Tibial artery (tissue), 4 donors: ENCODE measurements at regions not wholly inside any gene's neighbourhood (a gene's known extent, or its start where the extent isn't known, plus 50 kb on each side); places are given as distances from the start of the nearest gene placed in this dataset.

Source experiments
- DNase-seq, 2 donors: peaks; one replicate each; pipeline ENCODE4 v3.0.0-alpha.2; 2019
- H3K27ac ChIP-seq, 2 donors: fragments of 200-600 bp; sonication (generic) in 1 of 2; 1 replicate in 1 of 2; 2 replicates in 1 of 2; pipeline ENCODE4 v1.5.1; 2018 to 2019; ENCODE audit warnings: mild to moderate bottlenecking in 1 of 2
- H3K27me3 ChIP-seq, 2 donors: fragments of 200-600 bp; sonication (generic) in 1 of 2; one replicate each; pipeline versions ENCODE4 v1.5.1 to v1.6.0; 2016 to 2019
- H3K36me3 ChIP-seq, 3 donors: fragments of 200-600 bp; sonication (generic) in 2 of 3; one replicate each; pipeline ENCODE4 v1.5.1; 2016 to 2019; ENCODE audit warnings: mild to moderate bottlenecking in 2 of 3
- H3K4me1 ChIP-seq, 4 donors: fragments of 200-600 bp; sonication (generic) in 2 of 4; 1 replicate in 3 of 4; 2 replicates in 1 of 4; pipeline ENCODE4 v1.5.1; 2016 to 2019
- H3K4me3 ChIP-seq, 2 donors: fragments of 200-600 bp; sonication (generic) in 1 of 2; 1 replicate in 1 of 2; 2 replicates in 1 of 2; pipeline ENCODE4 v1.5.1; 2018 to 2019; ENCODE audit warnings: mild to moderate bottlenecking in 2 of 2
- H3K9me3 ChIP-seq, 3 donors: fragments of 200-600 bp; sonication (generic) in 1 of 3; one replicate each; pipeline ENCODE4 v1.5.1; 2016 to 2019
- CTCF ChIP-seq, 2 experiments: fragments of 200-600 bp in 1 of 2; fragments of 450-650 bp in 1 of 2; IDR thresholded peaks; one replicate each; pipeline ENCODE4 v1.5.1; 2017 to 2019; ENCODE audit warnings: antibody characterized with exemption in 2 of 2, mild to moderate bottlenecking in 1 of 2, moderate library complexity in 1 of 2
- intact Hi-C: fragments of 100-400 bp; cut with DNase I; formaldehyde crosslinking; loops from one replicate; pipeline ENCODE4 v1.15.0; 2023; ENCODE audit warnings: low total_unique reads

DNA sequence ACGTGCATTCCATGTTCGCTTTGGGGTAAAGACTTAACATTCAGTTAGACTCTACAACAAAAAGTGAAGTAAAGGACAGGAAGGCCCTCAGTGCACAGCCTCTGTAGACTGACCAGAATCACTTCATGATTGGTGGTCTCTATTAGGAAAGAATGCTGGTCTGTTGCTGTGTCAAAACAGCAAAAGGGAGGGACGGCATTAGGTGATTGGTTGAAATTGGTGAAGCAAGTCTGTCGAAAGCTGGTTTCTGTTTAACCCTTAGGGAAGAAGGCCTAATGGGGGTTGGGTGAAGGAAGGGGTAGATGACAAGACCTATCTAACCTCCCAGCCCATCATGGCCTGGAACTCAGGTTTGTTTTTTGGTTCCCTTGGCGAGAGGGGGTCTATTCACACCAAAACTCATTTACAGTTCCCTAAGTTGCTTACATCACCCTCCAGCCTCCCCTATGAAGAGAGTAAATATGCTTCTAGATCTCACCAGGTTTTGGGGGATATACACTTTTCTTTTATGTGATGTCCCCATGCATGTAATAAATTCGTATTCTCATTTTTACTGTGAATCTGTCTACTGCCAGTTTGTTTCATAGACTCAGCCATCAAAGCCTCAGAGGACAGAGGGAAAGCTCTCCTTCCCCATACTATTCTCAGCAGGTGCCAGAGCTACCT, 65.6 kb downstream of the TMEM17 start:
- no peaks in the 10 kb centered on the region for H3K36me3 ChIP-seq
- intact Hi-C loops = no loop called here
- H3K4me1 ChIP-seq = no peaks in the 10 kb centered on the region
- H3K27me3 ChIP-seq = no peaks in the 10 kb centered on the region
- no peak overlapping the region for H3K27ac ChIP-seq
- no peak for DNase-seq
- no peak for TF ChIP-seq CTCF (IDR thresholded peaks at IDR 0.05)
- H3K4me3 ChIP-seq = no peak overlapping the region
- no peaks in the 10 kb centered on the region for H3K9me3 ChIP-seq

- no peak for DNase-seq
These were observed 66.6 kb downstream of the TMEM17 start for GRCh38 chr2:62439425-62439824.

DNA sequence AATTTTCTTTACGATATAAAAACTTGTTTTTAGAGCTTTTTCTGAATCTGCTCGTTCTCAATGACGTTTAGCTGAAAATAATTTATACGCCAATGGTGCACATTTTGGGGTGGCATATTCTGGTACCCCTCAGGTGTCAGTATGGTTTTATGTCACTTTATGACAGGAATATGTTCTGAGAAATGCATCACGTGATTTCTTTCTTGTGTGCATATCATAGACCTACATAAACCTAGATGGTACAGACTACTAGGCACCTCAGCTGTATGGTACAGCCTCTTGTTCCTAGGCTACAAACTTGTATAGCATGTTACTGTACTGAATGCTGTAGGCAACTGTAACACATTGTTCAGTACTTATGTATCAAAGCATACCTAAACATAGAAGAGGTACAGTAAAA, 68.2 kb downstream of the TMEM17 start:
- no peak for DNase-seq
- Histone ChIP-seq H3K27me3 (no peaks in the 10 kb centered on the region), H3K9me3 (no peaks in the 10 kb centered on the region), H3K4me1 (no peaks in the 10 kb centered on the region), H3K4me3 (no peak overlapping the region), H3K36me3 (no peaks in the 10 kb centered on the region), H3K27ac (no peak overlapping the region)
- no peak for TF ChIP-seq CTCF (IDR thresholded peaks at IDR 0.05)
- intact Hi-C loops = no loop called here

More at GRCh38 chr2:62439425-62439824, 66.6 kb downstream of the TMEM17 start:
- no peaks in the 10 kb centered on the region for H3K4me1 ChIP-seq
- no peak overlapping the region for H3K4me3 ChIP-seq
- H3K27ac ChIP-seq = no peak overlapping the region
- H3K36me3 ChIP-seq = no peaks in the 10 kb centered on the region
- H3K27me3 ChIP-seq = no peaks in the 10 kb centered on the region
- no peaks in the 10 kb centered on the region for H3K9me3 ChIP-seq
- TF ChIP-seq CTCF (IDR thresholded peaks at IDR 0.05) = no peak
- intact Hi-C loops = no loop called here

GRCh38 chr2:62435720-62436119, 70.3 kb downstream of the TMEM17 start:
- intact Hi-C loops = no loop called here
- Histone ChIP-seq H3K36me3 (no peaks in the 10 kb centered on the region), H3K9me3 (no peaks in the 10 kb centered on the region), H3K4me1 (no peaks in the 10 kb centered on the region), H3K27me3 (no peaks in the 10 kb centered on the region), H3K4me3 (no peak overlapping the region), H3K27ac (no peak overlapping the region)
- no peak for TF ChIP-seq CTCF (IDR thresholded peaks at IDR 0.05)
- DNase-seq = no peak

DNA sequence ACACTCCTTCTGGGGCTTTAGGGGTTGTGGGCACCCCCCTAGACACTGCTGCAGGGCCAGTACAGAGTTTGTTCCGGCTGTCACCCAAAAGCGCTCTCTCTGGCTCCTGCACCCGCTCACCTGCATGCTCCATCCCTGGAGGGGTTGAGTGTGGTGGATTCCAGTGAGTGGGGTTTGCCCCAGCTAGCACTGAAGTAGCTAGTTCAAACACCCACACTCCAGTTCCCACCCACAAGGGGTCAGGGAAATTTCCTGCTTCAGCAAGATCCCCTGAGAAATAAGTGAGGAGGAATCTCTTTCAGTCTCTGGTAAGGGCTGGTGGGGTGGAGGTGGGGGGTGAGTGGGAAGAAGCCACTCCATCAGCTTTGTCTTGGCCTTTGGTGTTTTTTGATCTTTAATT, 73.6 kb downstream of the TMEM17 start:
- no peaks in the 10 kb centered on the region for H3K36me3 ChIP-seq
- H3K9me3 ChIP-seq = no peaks in the 10 kb centered on the region
- TF ChIP-seq CTCF (IDR thresholded peaks at IDR 0.05) = no peak
- intact Hi-C loops = no loop called here
- H3K27ac ChIP-seq = no peak overlapping the region
- no peak for DNase-seq
- H3K4me3 ChIP-seq = no peak overlapping the region
- H3K27me3 ChIP-seq = no peaks in the 10 kb centered on the region
- H3K4me1 ChIP-seq = no peaks in the 10 kb centered on the region

GRCh38 chr2:62431512-62431911, 74.5 kb downstream of the TMEM17 start:
- H3K9me3 ChIP-seq = no peaks in the 10 kb centered on the region
- H3K36me3 ChIP-seq = no peaks in the 10 kb centered on the region
- TF ChIP-seq CTCF (IDR thresholded peaks at IDR 0.05) = no peak
- no peak overlapping the region for H3K27ac ChIP-seq
- H3K4me1 ChIP-seq = no peaks in the 10 kb centered on the region
- no peaks in the 10 kb centered on the region for H3K27me3 ChIP-seq
- H3K4me3 ChIP-seq = no peak overlapping the region
- no peak for DNase-seq
- intact Hi-C loops = no loop called here
